ENCODE measurements at regions not wholly inside any gene's neighbourhood (a gene's known extent, or its start where the extent isn't known, plus 50 kb on each side); places are given as distances from the start of the nearest gene placed in this dataset.

- Histone ChIP-seq H2BK5ac (ENCODE audit: low read depth, low read length) (no peak overlapping the region), H2BK15ac (ENCODE audit: low read length) (no peak overlapping the region), H4K91ac (replicated peaks; ENCODE audit: insufficient read length, low read length) (no peak overlapping the region), H3K79me2 (ENCODE audit: control insufficient read depth in 1 of 2, insufficient read depth in 2 of 2, low read length in 2 of 2) (no peaks in the 10 kb centered on the region), H3K4me2 (ENCODE audit: insufficient read depth in 1 of 2, low read depth in 2 of 2, low read length in 2 of 2) (no peak overlapping the region), H3K56ac (replicated peaks; ENCODE audit: insufficient read length, low read depth, low read length) (no peak overlapping the region), H3K18ac (ENCODE audit: extremely low read depth, low read length) (no peak overlapping the region), H3K4me1 (replicated peaks in 1 of 4; ENCODE audit: control insufficient read depth in 3 of 4, insufficient read depth in 4 of 4, low read length in 3 of 4) (peaks cover 0 to 2% (median 0%) of the 10 kb centered on the region in 4 experiments; a peak in 2 of 7 replicates), H2AFZ (ENCODE audit: low read length) (no peak overlapping the region), H3K23ac (ENCODE audit: insufficient read length) (no peak overlapping the region), H3K4me3 (ENCODE audit: extremely low read depth in 1 of 4, insufficient read depth in 2 of 4, low read depth in 3 of 4, low read length in 4 of 4) (no peak overlapping the region), H4K8ac (ENCODE audit: extremely low read depth, insufficient read depth, low read length) (no peak overlapping the region), H3K27me3 (replicated peaks in 1 of 4; ENCODE audit: control insufficient read depth in 3 of 4, extremely low read depth in 1 of 4, insufficient read depth in 3 of 4, low read length in 3 of 4) (no peaks in the 10 kb centered on the region), H2BK12ac (ENCODE audit: low read depth, low read length) (no peak overlapping the region), H3K27ac (ENCODE audit: low read depth, low read length) (no peak overlapping the region), H3K4ac (replicated peaks; ENCODE audit: insufficient read length, low read depth, low read length) (no peak overlapping the region), H4K20me1 (replicated peaks in 1 of 2; ENCODE audit: control insufficient read depth in 1 of 2, insufficient read depth in 2 of 2, low read length in 2 of 2) (no peaks in the 10 kb centered on the region), H3K9ac (replicated peaks in 1 of 4; ENCODE audit: extremely low read depth in 1 of 4, low read depth in 3 of 4, low read length in 3 of 4) (no peak overlapping the region), H2AK5ac (ENCODE audit: low read depth, low read length) (no peak overlapping the region), H4K5ac (ENCODE audit: insufficient read length, low read depth, low read length) (no peak overlapping the region), H3K79me1 (ENCODE audit: low read depth, low read length) (no peaks in the 10 kb centered on the region), H3K23me2 (ENCODE audit: low read depth, low read length) (no peaks in the 10 kb centered on the region), H2BK20ac (ENCODE audit: low read length) (no peak overlapping the region), H3K36me3 (ENCODE audit: control insufficient read depth in 2 of 4, insufficient read depth in 4 of 4, low read length in 3 of 4) (no peaks in the 10 kb centered on the region), H3K9me3 (ENCODE audit: insufficient read depth in 2 of 2, low read depth in 1 of 2, low read length in 1 of 2) (no peaks in the 10 kb centered on the region), H3K14ac (ENCODE audit: insufficient read length) (no peak overlapping the region), H2BK120ac (replicated peaks; ENCODE audit: low read depth, low read length) (no peak overlapping the region)
- ChIA-PET CTCF (ENCODE audit: partially characterized antibody) (interaction anchor here (1.0 to 4.1 kb wide), 5 partner anchors 10 to 111 kb away, joined by 3 to 17 read pairs (median 3); no protein-coding TSS in a partner anchor), POLR2A (ENCODE audit: partially characterized antibody) (no interaction called here)
- no peak for TF ChIP-seq KDM1A (IDR thresholded peaks at IDR 0.05; ENCODE audit: borderline replicate concordance, low read length)
- no peak for TF ChIP-seq RXRA (IDR thresholded peaks at IDR 0.05; ENCODE audit: insufficient read depth, low read depth, low read length)
- TF ChIP-seq TCF12 (IDR thresholded peaks at IDR 0.05; ENCODE audit: low read depth, low read length): no peak
- no peak for TF ChIP-seq TAF7 (optimal IDR thresholded peaks at IDR 0.05; ENCODE audit: borderline replicate concordance, low read depth, low read length)
- no peak for TF ChIP-seq EGR1 (IDR thresholded peaks at IDR 0.05; ENCODE audit: borderline replicate concordance, low read depth, low read length)
- no peak for TF ChIP-seq MAX (IDR thresholded peaks at IDR 0.05)
- TF ChIP-seq CHD1 (IDR thresholded peaks at IDR 0.05; ENCODE audit: low read depth, low read length): no peak
- TF ChIP-seq NANOG (IDR thresholded peaks at IDR 0.05; ENCODE audit: insufficient read depth, low read depth, low read length, poor library complexity, severe bottlenecking): no peak
- TF ChIP-seq TBP (IDR thresholded peaks at IDR 0.05; ENCODE audit: low read depth, low read length): no peak
- TF ChIP-seq CREB1 (IDR thresholded peaks at IDR 0.05): no peak
- no peak for TF ChIP-seq POLR2A (IDR thresholded peaks at IDR 0.05; ENCODE audit: control extremely low read depth in 1 of 2, low read depth in 2 of 2, low read length in 2 of 2)
- TF ChIP-seq PHF8 (conservative IDR thresholded peaks at IDR 0.05; ENCODE audit: low read depth, low read length): no peak
- TF ChIP-seq BRCA1 (IDR thresholded peaks at IDR 0.05; ENCODE audit: low read depth, low read length): no peak
- TF ChIP-seq KDM5A (IDR thresholded peaks at IDR 0.05; ENCODE audit: low read length): no peak
- 80% methylated on average over 1 of the region's 1 CpG; no CpG with 5 or more reads in 1 of the 2 experiments for WGBS, 2 experiments (ENCODE audit: extremely low coverage in 1 of 2, insufficient coverage in 1 of 2, insufficient read length in 1 of 2, insufficient replicate concordance in 2 of 2, low coverage in 1 of 2, low lambda C conversion rate in 2 of 2, missing lambda C conversion rate in 1 of 2)
- no peak for DNase-seq (ENCODE audit: low read depth in 1 of 2, low spot score in 2 of 2)
- no peak for FAIRE-seq
Measured at GRCh38 chr2:15687243-15687642, 95.6 kb downstream of the DDX1 start.
